ENCODE measurements at regions not wholly inside any gene's neighbourhood (a gene's known extent, or its start where the extent isn't known, plus 50 kb on each side); places are given as distances from the start of the nearest gene placed in this dataset.
A peak's percentile ranks its signal among the peaks of the same experiment; 100 is the strongest.

DNA sequence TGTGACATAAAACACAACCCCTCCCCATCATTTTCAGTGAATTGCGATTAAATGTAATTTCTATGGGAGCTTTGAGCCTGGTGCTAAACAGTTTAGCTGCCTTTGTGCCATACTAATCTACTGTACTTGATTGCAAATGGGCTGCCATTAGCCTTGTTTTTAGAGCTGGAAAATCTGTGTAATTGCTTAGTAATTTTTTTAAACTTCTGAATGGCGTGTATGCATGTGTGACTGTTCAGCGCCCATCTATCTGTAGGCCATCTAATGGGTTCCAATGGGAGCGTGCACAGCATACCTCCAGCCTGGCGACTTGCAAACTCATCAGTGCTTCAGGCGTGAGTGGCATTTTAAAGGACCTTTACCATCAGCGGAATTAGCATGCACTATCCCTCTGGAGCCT is 142.7 kb upstream of the KIRREL3 start:
- DNase-seq (ENCODE audit: low spot score): no peak

DNA sequence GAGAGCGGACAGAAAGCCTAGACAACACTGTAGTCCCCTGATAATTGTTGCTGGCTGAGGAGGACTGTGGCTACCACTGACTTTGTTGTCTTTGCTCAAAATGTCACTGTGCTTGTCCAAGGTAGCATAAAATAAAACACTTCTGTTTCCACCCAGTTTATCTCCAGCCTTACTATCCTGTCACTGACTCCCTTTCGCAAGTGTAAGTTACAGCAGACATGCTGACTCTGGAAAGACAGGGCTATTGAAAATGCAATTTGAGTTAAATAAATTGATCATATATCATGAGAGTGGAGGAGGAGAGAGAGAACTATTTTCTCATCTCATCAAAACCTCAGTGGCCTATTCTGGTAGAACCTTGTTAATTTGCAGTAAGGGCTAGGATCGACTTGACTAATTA is 138.0 kb upstream of the KIRREL3 start:
- no peak for DNase-seq (ENCODE audit: low spot score)

DNA sequence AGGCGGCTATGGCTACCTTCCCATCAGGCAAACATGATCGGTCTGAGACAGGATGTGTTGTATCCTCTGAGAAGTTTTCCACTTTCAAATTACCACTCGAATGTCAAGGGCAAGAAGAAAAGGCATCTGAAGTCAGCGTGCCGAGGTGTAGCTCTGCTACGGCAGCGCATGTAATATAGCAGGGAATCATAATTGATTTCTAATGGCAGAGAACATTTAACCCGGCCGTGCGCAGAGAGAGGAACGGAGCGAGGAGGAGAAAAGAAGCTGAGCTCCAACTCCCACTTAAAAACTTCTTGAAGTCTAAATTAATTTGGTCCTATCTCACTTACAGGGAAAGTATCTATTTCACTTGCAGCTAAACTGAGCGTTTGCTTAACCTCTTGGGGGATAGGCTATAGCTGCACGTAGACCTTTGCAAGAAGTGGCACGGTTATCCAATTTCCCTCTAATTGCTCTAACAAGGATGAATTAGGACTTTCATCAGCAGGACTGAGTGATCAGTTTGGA is 137.3 kb upstream of the KIRREL3 start:
- DNase-seq (ENCODE audit: low spot score): no peak

DNA sequence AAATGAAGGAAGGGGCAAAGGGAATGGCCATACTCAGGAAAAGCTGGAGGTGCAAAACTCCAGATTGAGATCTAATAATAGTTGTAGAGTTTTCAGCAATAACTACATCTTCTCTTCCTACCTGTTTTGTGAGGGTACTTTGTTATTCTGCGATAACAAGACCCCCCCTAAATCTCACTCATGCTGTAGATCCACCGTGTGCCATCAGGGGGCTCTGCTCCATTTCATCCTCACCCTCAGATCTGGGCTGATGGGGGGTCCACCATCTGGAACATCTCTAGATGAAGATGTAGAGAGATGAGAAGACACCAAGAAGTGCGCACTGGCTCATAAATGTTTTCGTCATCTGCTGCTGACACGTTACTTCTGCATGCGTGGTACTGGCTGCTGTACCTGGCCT is 135.9 kb upstream of the KIRREL3 start:
- DNase-seq (ENCODE audit: low spot score): no peak

DNA sequence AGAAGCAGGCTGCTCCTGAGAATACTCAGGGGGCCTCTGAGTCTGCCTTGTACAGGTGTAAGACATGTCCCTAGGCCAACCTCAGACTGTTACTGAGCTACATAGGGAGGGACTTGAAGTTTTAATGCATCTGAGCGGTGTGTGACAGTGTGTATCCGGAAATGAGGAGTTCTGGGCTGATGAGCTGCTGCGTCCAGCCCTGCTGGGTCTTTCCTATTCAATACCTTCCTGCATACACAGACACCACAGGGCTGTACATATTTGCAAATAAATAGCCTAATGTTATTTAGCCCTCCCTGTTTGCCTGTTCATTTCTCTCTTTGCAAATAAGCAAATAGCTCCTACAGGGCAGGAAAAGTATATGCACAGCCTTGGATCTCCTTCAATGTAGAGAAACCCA is 134.7 kb upstream of the KIRREL3 start:
- no peak for DNase-seq (ENCODE audit: low spot score)

- DNase-seq (ENCODE audit: low spot score): peak; percentile 30
These were observed 132.5 kb upstream of the KIRREL3 start for GRCh38 chr11:127133061-127133460.

- DNase-seq (ENCODE audit: low spot score): peak; percentile 28
These were observed 129.8 kb upstream of the KIRREL3 start for GRCh38 chr11:127130321-127130720.

- peak; percentile 38 for DNase-seq (ENCODE audit: low spot score)
These were observed 126.4 kb upstream of the KIRREL3 start for GRCh38 chr11:127126986-127127385.

DNA sequence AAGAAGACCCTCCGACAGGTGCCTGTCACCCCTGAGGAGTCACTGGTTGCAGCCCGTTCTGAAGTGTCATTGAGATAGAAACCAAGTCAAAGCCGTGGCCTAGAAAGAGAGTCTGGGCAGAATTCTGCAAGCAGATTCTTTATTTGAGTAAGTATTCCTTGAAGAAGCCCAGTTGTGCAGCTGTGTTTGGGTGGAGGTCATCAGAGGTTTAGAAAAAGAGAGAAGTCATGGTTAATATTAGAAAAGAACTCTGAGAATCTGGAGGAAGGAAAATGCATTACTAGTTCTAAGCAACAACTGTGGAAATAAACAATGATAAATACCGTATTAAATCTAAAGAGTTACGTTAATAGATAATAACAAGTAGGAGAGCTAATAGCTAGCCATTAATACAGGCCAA is 118.8 kb upstream of the KIRREL3 start:
- no peak for DNase-seq (ENCODE audit: low spot score)

DNA sequence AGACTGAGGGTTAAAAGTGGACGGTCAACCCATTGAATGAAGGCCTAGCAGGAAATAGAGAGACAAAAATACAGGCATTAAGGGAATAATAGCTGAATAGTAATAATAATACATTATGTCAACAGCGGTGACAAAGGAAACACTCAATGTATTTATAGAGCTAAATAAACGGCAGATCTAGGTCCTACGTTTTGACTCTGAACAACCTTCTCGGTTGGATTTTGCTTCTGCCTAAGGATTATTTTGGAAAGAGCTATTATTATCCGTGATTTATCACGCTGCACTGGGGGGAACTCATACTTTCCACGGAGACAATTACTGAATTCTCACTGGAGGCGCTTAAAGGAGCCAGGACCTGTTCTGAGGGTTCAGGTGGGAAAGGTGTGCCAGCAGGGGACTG is 118.2 kb upstream of the KIRREL3 start:
- DNase-seq (ENCODE audit: low spot score): no peak

- no peak for DNase-seq (ENCODE audit: low spot score)
These were observed 116.7 kb upstream of the KIRREL3 start for GRCh38 chr11:127117231-127117739.

GRCh38 chr11:127115844-127116243 is 115.3 kb upstream of the KIRREL3 start:
- no peak for DNase-seq (ENCODE audit: low spot score)

DNA sequence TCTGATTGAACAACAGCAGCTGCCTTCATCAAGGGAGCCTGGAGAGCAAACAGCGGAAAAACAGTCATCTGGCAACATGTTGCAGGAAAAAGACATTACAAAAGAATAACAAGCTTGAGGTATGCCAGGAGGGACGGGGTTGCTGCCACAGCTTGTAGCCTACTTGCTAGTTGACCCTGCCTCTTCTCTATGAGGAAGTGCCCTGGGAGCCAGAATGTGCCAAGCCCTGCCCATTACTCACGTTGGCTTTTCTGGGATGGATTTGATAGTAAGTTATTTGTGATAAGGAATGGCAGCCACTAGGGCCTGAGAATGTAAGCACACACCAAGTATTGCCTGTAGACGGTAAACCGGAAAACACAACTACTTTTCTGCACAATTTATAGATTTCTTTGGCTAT is 113.5 kb upstream of the KIRREL3 start:
- no peak for DNase-seq (ENCODE audit: low spot score)

DNA sequence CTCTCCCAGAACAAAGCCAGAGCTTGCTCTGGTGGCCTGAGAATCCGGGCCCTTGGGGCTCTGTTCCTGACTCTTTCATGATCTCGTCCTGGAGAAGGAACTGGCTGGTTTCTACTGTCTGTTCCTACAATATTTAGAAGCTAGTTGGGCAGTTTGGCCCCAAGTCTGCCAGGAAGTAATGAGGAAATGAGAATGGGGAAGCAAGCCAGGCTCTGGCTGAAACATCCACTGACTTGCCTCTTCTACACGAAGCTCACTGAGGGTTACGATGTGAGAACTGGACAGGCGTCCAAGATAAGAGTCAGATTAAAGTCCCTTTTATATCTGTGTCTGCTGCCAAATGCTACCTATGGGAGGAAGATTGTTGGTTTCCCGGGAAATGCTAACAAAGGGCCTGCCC is 110.0 kb upstream of the KIRREL3 start:
- DNase-seq (ENCODE audit: low spot score): no peak

DNA sequence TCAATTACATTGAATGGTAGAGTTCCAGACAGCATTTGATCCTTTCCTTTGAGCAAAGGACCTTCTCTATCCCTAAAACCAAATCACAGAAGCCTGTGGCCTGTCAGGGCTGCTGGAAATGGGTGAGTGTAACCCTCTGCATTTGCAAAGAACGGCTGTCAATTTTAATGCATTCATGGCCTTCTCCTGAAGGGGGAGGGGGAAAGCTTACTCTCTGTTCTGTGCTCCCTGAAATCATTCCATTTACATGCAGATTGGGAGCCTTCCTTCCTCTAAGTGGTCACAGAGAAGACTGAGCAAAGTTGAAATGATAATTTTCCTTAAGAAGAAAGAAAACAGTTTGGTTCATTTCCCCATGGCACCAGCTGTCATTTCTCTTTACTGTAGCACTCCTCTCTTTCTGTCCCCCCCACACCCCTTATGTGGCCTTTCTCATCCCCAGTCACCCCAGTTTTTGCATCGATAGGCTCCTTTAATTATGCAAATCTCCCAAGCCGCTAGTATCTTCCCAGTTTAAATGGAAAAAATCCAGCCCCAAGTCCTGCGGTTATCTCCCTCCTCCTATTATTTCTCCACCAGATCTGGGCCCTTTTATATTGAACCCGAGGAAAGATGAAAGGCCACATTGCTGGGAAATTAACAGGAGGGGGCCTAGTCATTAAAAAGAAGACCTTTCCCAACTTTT is 109.4 kb upstream of the KIRREL3 start:
- DNase-seq (ENCODE audit: low spot score): no peak

- DNase-seq (ENCODE audit: low spot score): no peak
These were observed 108.3 kb upstream of the KIRREL3 start for GRCh38 chr11:127108838-127109237.

- no peak for DNase-seq (ENCODE audit: low spot score)
These were observed 106.4 kb upstream of the KIRREL3 start for GRCh38 chr11:127106938-127107337.

GRCh38 chr11:127105593-127106541 is 105.3 kb upstream of the KIRREL3 start:
- DNase-seq (ENCODE audit: low spot score): peak; percentile 80

GRCh38 chr11:127103586-127104388 is 103.2 kb upstream of the KIRREL3 start:
- no peak for DNase-seq (ENCODE audit: low spot score)

DNA sequence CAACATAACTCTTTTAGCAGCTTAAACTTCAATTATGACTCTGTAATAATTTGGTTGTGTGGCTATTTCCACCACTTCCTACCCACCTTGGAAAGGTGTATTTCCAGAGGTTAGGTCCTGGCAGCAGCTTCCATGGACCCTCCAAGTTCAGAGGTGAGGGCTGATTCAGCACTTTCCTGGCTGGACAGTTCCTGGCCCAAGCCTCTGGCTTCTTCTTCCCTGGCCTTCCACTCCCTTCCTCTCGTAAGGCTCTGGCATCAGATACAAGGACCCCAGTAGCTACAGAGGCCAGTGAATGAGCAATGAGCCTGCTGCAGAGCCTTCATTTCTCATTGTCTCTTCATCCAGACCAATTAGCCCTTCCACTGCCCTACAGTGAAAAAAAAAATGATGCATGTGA is 98.1 kb upstream of the KIRREL3 start:
- no peak for DNase-seq (ENCODE audit: low spot score)

GRCh38 chr11:127080735-127081134 is 80.2 kb upstream of the KIRREL3 start:
- DNase-seq (ENCODE audit: low spot score): no peak

DNA sequence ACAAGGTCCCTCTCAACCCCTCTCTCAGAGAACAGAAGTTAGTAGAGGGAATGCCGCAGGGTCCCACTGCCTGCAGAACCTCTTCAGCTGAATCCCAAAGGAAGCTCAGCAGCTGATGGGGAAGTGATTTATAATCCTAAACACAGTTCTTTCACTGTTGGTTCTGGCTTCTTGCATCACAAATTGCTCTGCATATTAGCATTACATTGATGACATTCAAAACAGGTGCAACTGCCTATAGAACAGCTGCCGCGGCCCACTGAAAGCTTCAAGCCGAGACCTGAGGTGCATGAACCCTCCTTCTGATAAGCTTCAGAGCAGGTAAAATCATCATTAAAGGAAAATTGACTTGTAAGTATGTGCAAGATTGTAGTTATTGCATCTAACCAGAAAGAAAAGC is 75.2 kb upstream of the KIRREL3 start:
- DNase-seq (ENCODE audit: low spot score): no peak
